RCC 7860 (cell line): ENCODE measurements at regions not wholly inside any gene's neighbourhood (a gene's known extent, or its start where the extent isn't known, plus 50 kb on each side); places are given as distances from the start of the nearest gene placed in this dataset.

Experiments used
- DNase-seq: peaks from one replicate; pipeline ENCODE4 v3.0.0-alpha.2; 2015; ENCODE audit warnings: low spot score
- FAIRE-seq: peaks from 2 replicates; lab custom pipeline; 2012; peaks lifted over from hg19 to GRCh38; lab: Jason Lieb, UNC

DNA sequence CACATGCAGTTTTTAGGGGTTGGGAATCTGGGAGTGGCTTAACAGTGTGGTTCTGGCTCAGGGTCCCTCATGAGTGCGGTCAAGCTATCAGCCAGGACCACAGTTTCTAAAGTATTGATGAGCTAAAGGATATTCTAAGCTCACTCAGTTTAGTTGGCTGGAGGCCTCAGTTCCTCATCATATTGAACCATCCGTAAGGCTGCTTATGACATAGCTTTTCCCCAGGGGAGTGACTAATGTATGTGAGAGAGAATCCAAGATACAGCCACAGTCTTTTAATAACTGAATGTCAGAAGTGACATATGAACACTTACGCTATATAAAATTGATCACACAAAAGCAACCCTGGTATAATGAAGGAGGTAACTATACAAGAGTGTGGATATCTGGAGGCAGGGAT is 245.3 kb downstream of the POLR1F start:
- FAIRE-seq (no peak), DNase-seq (no peak)

DNA sequence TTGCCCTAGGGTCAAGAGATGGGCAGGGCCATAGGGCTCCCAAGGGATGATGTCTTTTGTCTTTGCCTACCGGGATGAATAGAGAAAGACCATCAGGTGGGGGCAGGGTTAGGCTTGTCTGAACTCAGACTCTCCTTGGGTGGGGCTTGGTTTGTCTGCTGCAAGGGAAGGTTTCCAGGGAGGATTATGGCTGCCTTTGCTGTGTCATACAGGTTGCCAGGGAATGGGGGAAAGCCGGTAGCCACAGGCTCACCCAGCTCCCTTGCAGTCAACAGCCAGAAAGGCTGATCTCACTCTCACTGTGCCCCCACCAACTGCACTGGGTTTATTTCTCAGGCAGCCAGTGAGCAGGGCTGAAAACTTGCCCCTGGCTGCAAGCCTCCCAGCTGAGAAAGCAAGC is 253.2 kb downstream of the POLR1F start:
- DNase-seq: no peak
- FAIRE-seq: no peak

DNA sequence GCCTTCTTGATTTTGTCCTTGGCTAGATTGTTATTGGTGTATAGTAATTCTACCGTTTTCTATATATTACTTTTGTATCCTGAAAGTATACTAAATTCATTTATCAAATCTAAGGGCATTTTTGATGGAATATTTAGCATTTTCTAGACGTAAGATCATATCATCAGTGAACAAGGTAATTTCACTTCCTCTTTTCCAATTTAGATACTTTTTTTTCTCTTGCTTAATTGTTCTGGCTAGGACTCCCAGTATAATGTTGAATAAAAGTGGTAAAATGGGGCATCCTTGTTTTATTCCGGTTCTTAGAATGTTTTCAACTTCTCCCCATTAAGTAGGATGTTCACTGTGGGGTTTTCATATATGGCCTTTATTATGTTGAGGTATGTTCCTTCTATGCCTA is 260.7 kb downstream of the POLR1F start:
- no peak for DNase-seq
- FAIRE-seq: no peak

DNA sequence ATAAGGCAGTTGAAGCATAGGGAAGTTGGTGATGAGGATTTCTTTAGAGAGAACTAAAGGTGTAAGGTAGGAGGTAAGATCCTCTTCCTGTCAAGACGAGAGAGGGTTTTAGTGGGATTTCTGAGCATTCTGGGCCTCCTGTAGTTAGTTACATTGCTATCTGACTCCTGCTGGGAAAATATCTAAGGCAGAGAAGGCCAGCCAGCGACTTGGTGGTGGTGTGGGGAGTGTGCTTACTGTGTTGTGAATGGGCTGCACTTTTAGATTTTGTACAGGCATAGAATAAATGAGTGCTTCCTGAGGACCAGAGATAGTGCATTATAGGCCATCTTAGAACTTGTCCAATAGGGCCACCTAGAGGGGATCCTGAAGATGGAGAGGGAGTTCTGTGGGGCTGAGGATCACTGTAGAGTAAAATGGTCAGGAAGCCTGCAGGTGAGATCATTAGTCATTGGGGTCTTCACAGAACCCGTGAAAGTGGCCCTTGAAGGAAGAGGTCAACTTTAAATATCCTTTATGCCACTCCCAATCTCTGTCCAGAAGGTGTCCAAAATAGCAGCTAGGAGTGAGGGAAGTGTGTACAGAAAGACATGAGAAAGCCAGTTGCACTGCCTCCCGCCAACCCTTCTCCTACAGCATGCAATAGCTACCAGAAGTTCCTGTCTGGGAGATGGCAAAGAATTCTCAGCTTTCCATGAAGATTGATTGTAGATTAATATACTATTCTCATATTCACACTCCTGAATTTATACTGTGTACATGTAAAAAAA is 266.6 kb downstream of the POLR1F start:
- DNase-seq (peak; percentile 24), FAIRE-seq (no peak)

DNA sequence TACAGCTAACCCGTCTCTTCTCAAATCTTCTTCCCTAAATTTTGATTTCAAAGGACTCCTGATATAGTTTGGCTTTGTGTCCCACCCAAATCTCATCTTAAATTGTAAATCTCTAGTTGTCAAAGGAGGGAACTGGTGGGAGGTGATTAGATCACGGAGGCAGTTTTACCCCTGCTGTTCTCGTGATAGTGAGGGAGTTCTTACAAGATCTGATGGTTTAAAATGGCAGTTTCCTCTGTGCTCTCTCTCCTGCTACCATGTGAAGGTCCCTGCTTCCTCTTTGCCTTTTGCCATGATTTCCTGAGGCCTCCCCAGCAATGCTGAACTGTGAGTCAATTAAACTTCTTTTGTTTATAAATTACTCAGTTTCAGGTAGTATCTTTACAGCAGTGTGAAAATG is 269.3 kb downstream of the POLR1F start:
- FAIRE-seq: no peak
- no peak for DNase-seq

DNA sequence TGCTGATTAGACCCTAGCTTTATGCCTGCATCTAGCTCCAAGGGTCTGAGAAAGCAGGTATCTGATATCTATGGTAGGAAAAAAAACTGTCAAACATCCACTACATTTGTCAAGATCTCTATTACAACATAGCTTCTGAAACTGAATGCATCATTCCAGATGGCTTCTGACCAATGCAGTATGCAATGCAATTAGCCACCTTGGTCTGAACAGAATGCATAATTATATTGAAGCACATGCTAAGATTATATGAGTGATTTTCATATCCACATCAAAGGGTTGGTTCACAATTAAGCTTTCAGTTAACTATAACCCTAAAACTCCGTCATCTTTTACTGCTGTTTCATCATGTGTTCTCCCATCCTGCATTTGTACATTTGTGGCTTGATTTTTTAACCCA is 271.4 kb downstream of the POLR1F start:
- DNase-seq (no peak), FAIRE-seq (no peak)

DNA sequence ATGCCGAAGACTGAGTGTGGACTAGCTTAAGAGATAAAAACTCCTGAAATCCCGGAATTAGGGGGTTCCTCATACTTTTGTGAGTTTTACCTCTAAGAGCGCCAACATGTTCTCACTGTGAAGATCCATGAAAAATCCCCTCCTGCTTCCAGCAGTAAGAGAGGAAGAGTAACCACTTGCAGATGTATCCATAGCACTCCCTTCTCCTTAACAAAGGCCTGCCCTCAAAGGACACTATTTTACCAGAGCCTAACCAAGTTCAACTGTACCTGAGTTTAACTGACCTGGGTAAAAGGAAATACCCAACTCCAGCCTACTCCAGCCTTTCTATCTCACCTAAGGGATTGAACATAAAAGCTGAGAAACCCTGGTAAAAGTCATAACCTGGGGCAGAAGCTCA is 280.9 kb downstream of the POLR1F start:
- no peak for FAIRE-seq
- no peak for DNase-seq

DNA sequence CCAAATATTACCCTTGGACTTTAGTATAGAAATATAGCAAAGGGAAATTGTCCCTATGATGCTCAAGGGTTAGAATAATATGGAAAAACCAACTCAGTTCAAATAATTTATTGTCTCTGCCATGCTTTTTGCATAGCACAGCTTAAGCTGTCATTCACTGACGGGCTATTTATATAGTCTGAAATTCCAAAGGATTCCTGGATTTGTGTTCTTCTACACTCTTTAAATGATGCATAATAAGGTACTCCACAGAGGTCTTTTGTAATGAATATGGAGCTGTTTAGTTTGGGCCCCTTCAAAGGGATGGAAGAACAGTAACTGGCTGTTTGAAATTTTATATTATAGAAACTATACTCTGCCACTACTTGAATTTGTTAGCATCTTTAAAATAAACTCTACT is 276.6 kb upstream of the FERD3L start:
- FAIRE-seq: no peak

DNA sequence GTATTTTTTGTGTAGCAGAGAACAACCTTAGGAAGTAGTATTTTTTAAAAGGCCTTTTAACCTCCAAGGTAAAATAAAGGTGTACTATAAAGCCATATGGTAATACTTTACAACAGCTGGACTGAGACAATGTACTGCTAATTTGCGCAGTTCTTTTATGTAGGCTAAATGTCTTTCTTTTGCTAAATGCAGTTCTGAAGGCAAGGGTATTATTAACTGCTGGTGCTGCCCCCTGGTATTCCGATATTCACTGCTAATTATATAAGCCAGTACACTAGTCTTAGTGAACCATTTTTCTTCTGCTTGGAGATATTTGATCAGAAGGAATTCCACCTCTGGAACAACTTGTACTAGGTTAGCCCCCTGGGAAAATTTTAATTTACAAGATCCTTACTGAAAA is 272.0 kb upstream of the FERD3L start:
- DNase-seq: no peak
- FAIRE-seq: no peak

More for the DNA sequence above, 276.6 kb upstream of the FERD3L start:
- DNase-seq: no peak

DNA sequence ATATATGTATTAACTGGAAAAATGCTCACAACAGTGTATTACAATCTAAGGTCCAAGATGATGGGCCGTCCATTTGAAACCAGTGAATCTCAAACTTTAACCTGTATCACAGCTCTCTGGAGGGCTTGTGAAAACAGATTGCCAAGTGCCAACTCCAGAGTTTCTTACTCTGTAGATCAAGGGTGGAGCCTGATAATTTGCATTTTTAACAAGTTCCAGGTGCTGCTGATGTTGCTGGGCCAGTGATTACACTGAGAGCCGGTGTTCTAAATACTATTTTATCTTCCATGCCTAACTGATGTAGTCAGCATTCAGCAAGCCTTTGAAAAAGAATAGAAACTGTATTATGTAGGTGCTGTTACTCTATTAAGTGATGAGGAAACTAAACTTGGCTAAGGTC is 269.9 kb upstream of the FERD3L start:
- DNase-seq: no peak
- no peak for FAIRE-seq

DNA sequence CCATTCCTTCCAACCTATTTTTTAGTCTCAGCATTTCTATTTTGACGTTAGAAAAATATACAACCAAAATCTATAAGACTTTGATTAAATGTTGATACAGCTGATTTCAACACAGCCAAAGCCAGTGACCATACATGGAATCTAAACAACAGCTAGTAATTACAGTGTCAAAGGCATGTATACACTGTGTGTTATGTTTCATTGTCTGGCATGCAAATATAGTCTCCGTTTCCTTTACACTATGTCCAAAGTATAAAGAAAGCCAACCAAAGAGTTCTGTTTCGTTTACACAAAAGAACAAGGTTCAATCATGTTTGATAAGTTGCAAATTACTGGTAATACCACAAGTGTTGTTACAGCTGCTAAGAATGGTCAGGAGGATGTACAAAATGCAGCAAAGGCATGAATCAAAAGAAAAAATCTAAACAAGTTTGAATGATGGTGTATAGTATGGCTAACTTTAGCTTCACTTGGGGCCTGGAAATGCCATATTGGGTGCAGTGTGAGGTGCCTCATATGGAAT is 268.3 kb upstream of the FERD3L start:
- no peak for FAIRE-seq
- no peak for DNase-seq

DNA sequence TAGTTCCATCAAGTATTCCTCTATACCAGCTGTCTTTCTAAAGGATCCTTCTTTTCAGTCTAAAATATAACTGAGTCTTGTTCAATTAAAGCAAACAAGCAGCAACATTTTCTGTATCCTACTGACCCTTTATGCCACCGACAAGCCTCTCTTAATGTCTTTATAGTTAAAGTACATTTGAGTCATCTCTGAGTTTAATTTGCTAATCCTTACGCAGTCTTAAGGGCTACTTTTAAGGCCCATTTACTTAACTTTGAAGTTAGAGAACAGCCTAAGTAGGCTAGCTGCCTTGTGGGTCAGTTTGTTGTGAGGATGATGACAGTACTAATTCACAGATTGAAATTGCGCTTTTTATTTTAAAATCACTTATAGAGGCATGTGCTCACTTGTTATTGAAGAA is 265.5 kb upstream of the FERD3L start:
- no peak for FAIRE-seq
- DNase-seq: no peak

DNA sequence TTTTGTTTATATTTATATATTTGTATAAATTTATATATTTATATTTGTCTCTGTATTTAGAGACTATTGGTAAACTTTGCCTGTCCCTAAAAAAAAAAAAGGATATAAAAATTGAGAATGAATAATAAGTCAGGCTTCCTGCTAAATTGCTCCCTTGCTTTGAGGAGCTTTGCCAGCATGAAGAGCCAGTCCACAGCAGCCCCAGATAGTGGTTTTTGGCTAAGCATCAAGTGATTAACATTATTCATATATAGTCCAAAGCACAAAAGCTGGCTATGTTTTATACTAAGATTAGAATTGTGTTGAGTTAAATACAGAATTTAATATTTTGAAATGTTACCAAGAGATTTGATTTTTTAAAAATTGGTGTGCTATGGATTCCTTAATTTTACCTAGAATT is 264.9 kb upstream of the FERD3L start:
- no peak for FAIRE-seq
- DNase-seq: no peak

DNA sequence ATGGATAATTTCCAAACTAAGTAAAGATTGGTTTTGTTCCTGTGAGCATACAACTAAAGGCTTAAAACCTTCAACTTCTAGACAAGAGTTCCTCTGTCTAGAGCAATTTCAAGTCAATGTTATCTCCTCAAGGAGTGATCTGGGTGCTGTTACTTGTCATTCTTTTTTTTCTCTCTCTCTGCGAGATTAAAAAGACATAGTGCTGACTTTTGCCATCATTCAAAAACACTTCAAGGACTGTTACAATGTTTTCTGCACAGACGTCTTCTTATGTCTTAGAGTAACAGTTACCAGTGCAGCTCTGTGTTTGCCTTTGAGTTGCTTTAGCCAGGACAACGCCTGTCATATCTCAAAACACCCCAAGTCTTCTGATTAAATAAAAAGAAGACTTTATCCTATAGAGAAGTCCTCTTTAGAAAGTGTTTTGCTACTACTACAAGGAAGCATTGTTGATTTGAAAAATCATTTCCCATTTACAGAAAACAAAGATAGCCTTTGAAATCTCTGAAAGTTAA is 263.5 kb upstream of the FERD3L start:
- no peak for DNase-seq

DNA sequence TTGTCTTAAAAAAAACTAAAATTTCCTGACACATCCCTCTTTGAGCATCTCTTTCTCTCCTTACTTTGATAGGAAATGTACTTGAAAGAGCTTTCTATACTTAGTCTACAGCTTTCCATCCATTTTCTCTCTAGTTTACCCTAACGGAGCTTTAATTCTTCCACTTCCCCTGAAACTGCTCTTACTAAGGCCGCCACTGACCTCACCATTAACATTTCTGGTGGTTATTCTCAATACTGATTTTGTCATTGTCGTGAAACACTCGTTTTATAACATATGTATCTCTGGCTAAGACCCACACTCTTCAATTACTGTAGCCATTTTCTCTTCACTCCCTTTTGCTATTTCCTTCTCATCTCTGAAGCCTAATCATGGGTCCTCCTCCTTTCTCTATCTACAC is 262.0 kb upstream of the FERD3L start:
- no peak for DNase-seq
- no peak for FAIRE-seq

More for the DNA sequence above, 263.5 kb upstream of the FERD3L start:
- no peak for FAIRE-seq

DNA sequence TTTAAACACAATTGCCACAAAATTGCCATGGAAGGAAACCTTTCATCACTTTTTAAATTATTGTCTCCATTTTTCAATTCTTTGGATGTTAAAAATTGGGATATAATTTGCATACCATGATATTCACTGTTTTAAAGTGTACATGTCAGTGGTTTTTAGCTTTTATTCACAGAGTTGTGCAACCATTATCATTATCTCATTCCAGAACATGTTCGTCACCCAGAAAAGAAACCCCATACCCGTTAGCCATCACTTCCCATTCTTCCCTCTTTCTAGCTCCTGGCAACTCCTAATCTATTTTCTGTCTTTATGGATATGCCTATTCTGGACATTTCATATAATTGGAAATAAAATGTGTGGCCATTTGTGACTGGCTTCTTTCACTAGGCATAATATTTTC is 260.3 kb upstream of the FERD3L start:
- DNase-seq: peak; percentile 21

DNA sequence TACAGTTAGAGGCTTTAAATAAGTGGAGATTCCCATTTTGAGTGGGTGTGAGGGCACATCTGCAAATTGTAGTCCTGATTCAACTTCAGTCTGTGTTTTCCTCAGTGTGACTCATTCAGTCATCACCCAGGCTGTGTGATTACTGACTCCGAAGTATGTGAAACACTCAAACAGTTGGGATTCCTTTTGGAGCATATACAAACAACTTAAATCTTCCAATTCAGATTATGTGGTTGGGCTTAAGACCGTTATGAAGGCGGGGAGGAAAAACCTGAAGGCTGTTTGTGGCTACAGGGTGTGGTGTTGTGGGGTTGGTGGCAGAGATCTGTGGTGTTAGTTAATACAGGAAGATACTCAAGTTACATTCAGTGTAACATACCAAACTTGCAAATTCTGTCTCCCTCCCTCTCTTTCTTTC is 259.7 kb upstream of the FERD3L start:
- peak; percentile 98 for FAIRE-seq
- peak; percentile 97 for DNase-seq

More for the DNA sequence above, 260.3 kb upstream of the FERD3L start:
- FAIRE-seq: no peak

DNA sequence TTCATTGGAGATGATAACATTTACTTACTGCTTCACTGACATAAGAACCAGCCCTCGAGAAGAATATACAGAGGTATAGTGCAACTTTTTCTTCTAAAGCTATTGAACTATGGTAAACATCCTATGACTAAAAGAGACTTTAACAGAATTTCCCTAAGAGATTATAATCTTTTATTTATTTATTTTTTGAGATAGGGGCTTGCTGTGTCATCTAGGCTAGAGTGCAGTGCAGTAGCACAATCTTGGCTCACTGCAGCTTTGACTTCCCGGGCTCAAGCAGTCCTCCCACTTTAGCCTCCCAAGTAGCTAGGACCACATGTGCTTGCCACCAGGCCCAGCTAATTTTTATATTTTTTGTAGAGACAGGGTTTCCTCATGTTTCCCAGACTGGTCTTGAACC is 258.5 kb upstream of the FERD3L start:
- DNase-seq: no peak
- FAIRE-seq: no peak

DNA sequence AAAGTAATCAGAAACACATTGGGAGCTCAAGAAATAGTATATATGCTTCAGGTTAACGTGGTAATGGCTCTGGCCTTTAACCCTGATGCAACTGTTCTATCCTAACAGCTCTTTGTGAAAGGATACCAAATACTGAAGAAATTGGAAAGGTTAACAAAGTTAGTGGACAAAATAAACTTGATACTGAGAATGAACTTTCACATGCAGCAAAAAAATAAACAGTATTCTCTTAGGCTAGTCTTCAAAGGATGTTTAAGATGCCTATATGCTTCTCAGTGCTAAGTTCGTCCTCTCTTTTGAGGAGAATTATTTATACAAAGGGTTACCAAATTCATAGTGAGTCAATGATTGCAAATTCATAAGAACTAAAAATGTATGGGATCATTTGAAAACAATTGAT is 256.2 kb upstream of the FERD3L start:
- DNase-seq (no peak), FAIRE-seq (no peak)

DNA sequence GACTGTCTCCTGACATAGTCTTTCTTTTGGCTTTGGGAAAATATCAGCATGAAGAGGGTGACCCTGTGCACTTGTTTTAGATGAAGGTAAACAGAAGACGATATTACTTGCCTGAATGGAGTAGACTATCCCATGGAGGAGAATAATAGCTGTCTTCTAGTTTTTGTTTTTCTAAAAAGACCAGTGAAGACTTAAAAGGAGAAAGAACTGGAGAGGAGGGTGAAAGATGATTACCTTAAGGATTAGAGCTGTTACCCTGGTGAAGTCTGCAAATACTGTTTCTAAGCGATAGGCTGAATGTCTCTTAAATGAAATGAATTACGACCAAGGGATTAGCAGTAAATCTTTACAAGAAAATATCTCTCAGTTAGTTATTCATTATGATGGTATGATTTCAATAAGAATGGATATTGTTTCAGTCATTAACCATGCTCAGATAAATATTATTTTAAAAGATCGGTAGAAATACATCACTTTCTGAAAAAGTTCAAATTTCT is 255.6 kb upstream of the FERD3L start:
- FAIRE-seq (no peak), DNase-seq (no peak)

DNA sequence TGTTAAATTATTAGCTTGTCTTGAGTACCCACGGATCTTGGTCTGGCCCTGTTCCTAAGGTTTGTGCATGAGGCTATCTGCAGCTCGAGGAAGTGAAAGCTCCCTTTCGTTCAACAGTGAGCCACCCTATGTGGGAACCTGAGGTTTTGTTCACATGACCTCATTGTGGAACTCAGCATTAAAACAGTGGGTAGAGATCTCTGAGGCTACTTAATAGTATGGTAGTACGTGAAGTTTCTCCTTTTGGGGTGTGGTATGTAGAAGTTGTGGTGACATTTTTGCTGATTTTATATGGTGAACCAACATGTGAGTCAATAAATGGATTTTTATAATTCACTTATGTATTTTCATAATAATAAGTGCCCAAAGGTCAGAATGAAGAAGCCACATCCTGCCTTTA is 252.7 kb upstream of the FERD3L start:
- no peak for FAIRE-seq
- DNase-seq: peak; percentile 26

DNA sequence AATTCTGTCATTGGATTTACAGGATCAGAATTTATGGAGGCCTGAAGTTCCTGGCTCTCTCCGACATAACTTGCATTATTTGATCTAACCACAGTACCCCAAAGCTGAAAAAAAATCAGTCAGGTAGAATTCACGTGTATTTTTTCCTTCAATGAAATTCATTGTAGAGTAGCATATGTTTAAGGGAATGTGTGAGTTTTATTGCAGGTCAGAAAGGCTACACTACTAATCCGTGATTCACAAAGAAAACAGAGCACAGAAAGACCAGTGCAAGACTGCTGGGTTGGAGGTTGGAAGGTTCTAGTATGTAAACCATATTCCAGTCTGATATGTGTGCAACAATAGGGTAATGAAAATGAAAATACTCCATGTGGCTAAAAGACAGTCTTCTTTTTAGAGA is 247.0 kb upstream of the FERD3L start:
- DNase-seq (peak; percentile 44), FAIRE-seq (no peak)
